ENCODE measurements at regions not wholly inside any gene's neighbourhood (a gene's known extent, or its start where the extent isn't known, plus 50 kb on each side); places are given as distances from the start of the nearest gene placed in this dataset.

- Mint-ChIP-seq H3K27ac (no peak overlapping the region), H3K36me3 (no peaks in the 10 kb centered on the region), H3K4me3 (no peak overlapping the region), H3K9me3 (ENCODE audit: low read depth) (no peaks in the 10 kb centered on the region), H3K4me1 (ENCODE audit: low read depth) (no peaks in the 10 kb centered on the region), H3K27me3 (peaks cover 2% of the 10 kb centered on the region)
These were observed 79.7 kb upstream of the CARD18 start for GRCh38 chr11:105219269-105219668.

- no peak overlapping the region for H3K27ac Mint-ChIP-seq
- H3K27me3 Mint-ChIP-seq: peaks cover 2% of the 10 kb centered on the region
- no peaks in the 10 kb centered on the region for H3K4me1 Mint-ChIP-seq (ENCODE audit: low read depth)
- H3K9me3 Mint-ChIP-seq (ENCODE audit: low read depth): no peaks in the 10 kb centered on the region
- no peak overlapping the region for H3K4me3 Mint-ChIP-seq
- no peaks in the 10 kb centered on the region for H3K36me3 Mint-ChIP-seq
These were observed 76.0 kb upstream of the CARD18 start for GRCh38 chr11:105215528-105215927.

- Mint-ChIP-seq H3K4me3 (no peak overlapping the region), H3K9me3 (ENCODE audit: low read depth) (no peaks in the 10 kb centered on the region), H3K36me3 (no peaks in the 10 kb centered on the region), H3K27me3 (peaks cover 2% of the 10 kb centered on the region), H3K27ac (no peak overlapping the region), H3K4me1 (ENCODE audit: low read depth) (no peaks in the 10 kb centered on the region)
These were observed 72.4 kb upstream of the CARD18 start for GRCh38 chr11:105211806-105212554.

- Mint-ChIP-seq H3K36me3 (no peaks in the 10 kb centered on the region), H3K4me1 (ENCODE audit: low read depth) (peaks cover 8% of the 10 kb centered on the region), H3K27ac (no peak overlapping the region), H3K9me3 (ENCODE audit: low read depth) (no peaks in the 10 kb centered on the region), H3K27me3 (no peaks in the 10 kb centered on the region), H3K4me3 (no peak overlapping the region)
These were observed 68.5 kb upstream of the CARD18 start for GRCh38 chr11:105208019-105208418.

- no peaks in the 10 kb centered on the region for H3K36me3 Mint-ChIP-seq
- no peaks in the 10 kb centered on the region for H3K27me3 Mint-ChIP-seq
- H3K27ac Mint-ChIP-seq: no peak overlapping the region
- peaks cover 17% of the 10 kb centered on the region for H3K4me1 Mint-ChIP-seq (ENCODE audit: low read depth)
- H3K9me3 Mint-ChIP-seq (ENCODE audit: low read depth): no peaks in the 10 kb centered on the region
- no peak overlapping the region for H3K4me3 Mint-ChIP-seq
These were observed 67.1 kb upstream of the CARD18 start for GRCh38 chr11:105206633-105207032.

GRCh38 chr11:105204636-105205035 lies 65.1 kb upstream of the CARD18 start:
- peaks cover 17% of the 10 kb centered on the region for H3K4me1 Mint-ChIP-seq (ENCODE audit: low read depth)
- H3K36me3 Mint-ChIP-seq: no peaks in the 10 kb centered on the region
- no peaks in the 10 kb centered on the region for H3K9me3 Mint-ChIP-seq (ENCODE audit: low read depth)
- H3K27me3 Mint-ChIP-seq: no peaks in the 10 kb centered on the region
- no peak overlapping the region for H3K27ac Mint-ChIP-seq
- no peak overlapping the region for H3K4me3 Mint-ChIP-seq

GRCh38 chr11:105203569-105204240 lies 64.1 kb upstream of the CARD18 start:
- Mint-ChIP-seq H3K27me3 (no peaks in the 10 kb centered on the region), H3K4me3 (no peak overlapping the region), H3K27ac (no peak overlapping the region), H3K9me3 (ENCODE audit: low read depth) (no peaks in the 10 kb centered on the region), H3K36me3 (no peaks in the 10 kb centered on the region), H3K4me1 (ENCODE audit: low read depth) (peaks cover 17% of the 10 kb centered on the region)

GRCh38 chr11:105202844-105203548 lies 63.4 kb upstream of the CARD18 start:
- Mint-ChIP-seq H3K4me1 (ENCODE audit: low read depth) (peaks cover 17% of the 10 kb centered on the region), H3K9me3 (ENCODE audit: low read depth) (no peaks in the 10 kb centered on the region), H3K27me3 (peaks cover 2% of the 10 kb centered on the region), H3K4me3 (no peak overlapping the region), H3K27ac (peak overlapping the region; percentile 7), H3K36me3 (no peaks in the 10 kb centered on the region)

GRCh38 chr11:105202422-105202821 lies 62.9 kb upstream of the CARD18 start:
- Mint-ChIP-seq H3K4me1 (ENCODE audit: low read depth) (peaks cover 17% of the 10 kb centered on the region), H3K27me3 (peaks cover 2% of the 10 kb centered on the region), H3K27ac (no peak overlapping the region), H3K9me3 (ENCODE audit: low read depth) (no peaks in the 10 kb centered on the region), H3K4me3 (no peak overlapping the region), H3K36me3 (no peaks in the 10 kb centered on the region)

GRCh38 chr11:105201166-105201565 lies 61.6 kb upstream of the CARD18 start:
- Mint-ChIP-seq H3K9me3 (ENCODE audit: low read depth) (no peaks in the 10 kb centered on the region), H3K27me3 (peaks cover 2% of the 10 kb centered on the region), H3K27ac (no peak overlapping the region), H3K4me1 (ENCODE audit: low read depth) (peaks cover 17% of the 10 kb centered on the region), H3K36me3 (no peaks in the 10 kb centered on the region), H3K4me3 (no peak overlapping the region)

- H3K27ac Mint-ChIP-seq: no peak overlapping the region
- H3K4me3 Mint-ChIP-seq: no peak overlapping the region
- H3K4me1 Mint-ChIP-seq (ENCODE audit: low read depth): peaks cover 1% of the 10 kb centered on the region
- peaks cover 2% of the 10 kb centered on the region for H3K27me3 Mint-ChIP-seq
- no peaks in the 10 kb centered on the region for H3K36me3 Mint-ChIP-seq
- no peaks in the 10 kb centered on the region for H3K9me3 Mint-ChIP-seq (ENCODE audit: low read depth)
These were observed 57.7 kb upstream of the CARD18 start for GRCh38 chr11:105197071-105197815.

GRCh38 chr11:105193260-105193659 lies 53.7 kb upstream of the CARD18 start:
- Mint-ChIP-seq H3K4me1 (ENCODE audit: low read depth) (no peaks in the 10 kb centered on the region), H3K9me3 (ENCODE audit: low read depth) (no peaks in the 10 kb centered on the region), H3K27ac (no peak overlapping the region), H3K27me3 (peaks cover 4% of the 10 kb centered on the region), H3K36me3 (no peaks in the 10 kb centered on the region), H3K4me3 (no peak overlapping the region)

- no peaks in the 10 kb centered on the region for H3K4me1 Mint-ChIP-seq (ENCODE audit: low read depth)
- H3K27me3 Mint-ChIP-seq: peaks cover 2% of the 10 kb centered on the region
- no peak overlapping the region for H3K4me3 Mint-ChIP-seq
- H3K27ac Mint-ChIP-seq: no peak overlapping the region
- no peaks in the 10 kb centered on the region for H3K9me3 Mint-ChIP-seq (ENCODE audit: low read depth)
- H3K36me3 Mint-ChIP-seq: no peaks in the 10 kb centered on the region
These were observed 52.5 kb upstream of the CARD18 start for GRCh38 chr11:105192115-105192514.

GRCh38 chr11:105189581-105189980 lies 50.0 kb upstream of the CARD18 start:
- H3K9me3 Mint-ChIP-seq (ENCODE audit: low read depth): no peaks in the 10 kb centered on the region
- H3K4me3 Mint-ChIP-seq: no peak overlapping the region
- H3K27ac Mint-ChIP-seq: no peak overlapping the region
- H3K36me3 Mint-ChIP-seq: no peaks in the 10 kb centered on the region
- H3K4me1 Mint-ChIP-seq (ENCODE audit: low read depth): no peaks in the 10 kb centered on the region
- peaks cover 2% of the 10 kb centered on the region for H3K27me3 Mint-ChIP-seq
